ENCODE measurements at regions not wholly inside any gene's neighbourhood (a gene's known extent, or its start where the extent isn't known, plus 50 kb on each side); places are given as distances from the start of the nearest gene placed in this dataset.

- no peak for TF ChIP-seq CTCF (IDR thresholded peaks at IDR 0.05)
- TF ChIP-seq CEBPB (IDR thresholded peaks at IDR 0.05), result no peak
- TF ChIP-seq REST (IDR thresholded peaks at IDR 0.05), result no peak
- TF ChIP-seq POLR2A (IDR thresholded peaks at IDR 0.05; ENCODE audit: low read length), result no peak
- TF ChIP-seq USF2 (IDR thresholded peaks at IDR 0.05), result no peak
- TF ChIP-seq FOSL2 (IDR thresholded peaks at IDR 0.05), result no peak
- TF ChIP-seq FOSL2 (CRISPR knock-in tag; IDR thresholded peaks at IDR 0.05), result no peak
- TF ChIP-seq TP53 (CRISPR knock-in tag; IDR thresholded peaks at IDR 0.05), result no peak
- TF ChIP-seq HEYL (CRISPR knock-in tag; IDR thresholded peaks at IDR 0.05), result no peak
These were observed 560.5 kb upstream of the POT1 start for GRCh38 chr7:125490167-125490566.
